OCI-LY1 (cell line): ENCODE measurements at regions not wholly inside any gene's neighbourhood (a gene's known extent, or its start where the extent isn't known, plus 50 kb on each side); places are given as distances from the start of the nearest gene placed in this dataset.

ENCODE experiments used
- CTCF ChIP-seq: fragments of 200-600 bp; sonication (generic), shearing (Covaris generic); IDR thresholded peaks from 2 replicates; pipeline ENCODE4 v1.5.1; 2017; ENCODE audit warnings: mild to moderate bottlenecking, antibody characterized with exemption, low read length, moderate library complexity, mixed read lengths
- EZH2 ChIP-seq: fragments of 200-600 bp; sonication (generic), shearing (Covaris generic); IDR thresholded peaks from 2 replicates; pipeline ENCODE4 v1.8.0; 2017; ENCODE audit warnings: borderline replicate concordance, mixed run types, mild to moderate bottlenecking, antibody characterized with exemption, low read length, moderate library complexity, mixed read lengths

GRCh38 chr13:33957497-33957905 lies 139.6 kb downstream of the RFC3 start:
- TF ChIP-seq EZH2, result no peak
- no peak for TF ChIP-seq CTCF
